Effector CD4-positive, alpha-beta T cell (primary cell): ENCODE measurements at regions not wholly inside any gene's neighbourhood (a gene's known extent, or its start where the extent isn't known, plus 50 kb on each side); places are given as distances from the start of the nearest gene placed in this dataset.

Experiments used
- DNase-seq: peaks from one replicate; pipeline ENCODE4 v3.0.0-alpha.2; 2020

GRCh38 chr20:20823476-20823881, 111.0 kb upstream of the RALGAPA2 start:
- DNase-seq = no peak

DNA sequence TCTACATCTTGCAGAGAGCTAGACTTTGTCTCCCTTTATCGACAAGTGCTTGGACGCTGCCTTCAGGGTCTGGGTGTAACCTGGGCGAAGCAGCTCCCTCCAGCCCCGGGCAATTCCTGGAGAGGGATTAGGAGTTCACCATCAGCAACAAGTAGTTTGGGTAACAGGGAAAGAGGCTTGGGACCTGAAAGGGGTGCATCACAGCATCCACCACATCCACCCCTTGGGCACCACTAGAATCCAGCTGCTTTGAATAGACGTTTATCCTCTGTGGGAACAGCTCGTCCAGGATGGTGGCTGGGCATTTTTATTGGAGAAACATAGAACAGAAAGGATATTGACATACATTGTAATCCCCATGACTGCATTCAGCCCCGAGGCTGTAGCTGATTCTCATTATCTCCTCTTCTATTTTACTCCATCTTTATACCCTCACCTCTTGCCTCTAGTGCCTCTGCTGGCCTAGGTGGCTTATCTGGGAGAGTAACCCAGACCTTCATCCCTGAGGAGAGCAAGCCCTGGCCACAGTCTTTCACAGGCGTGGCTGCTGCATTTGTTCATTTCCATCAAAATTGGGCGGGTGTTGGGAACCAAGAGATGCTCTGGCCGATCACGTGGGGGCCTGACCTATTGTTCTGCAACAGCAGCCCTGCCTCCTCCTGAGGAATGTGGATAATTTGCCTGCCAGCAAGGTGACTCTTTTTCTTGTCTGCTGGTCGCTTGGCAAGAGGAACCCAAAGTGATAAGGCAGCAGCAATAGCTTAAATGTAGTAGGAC, 109.2 kb upstream of the RALGAPA2 start:
- no peak for DNase-seq

- DNase-seq = no peak
Observed at GRCh38 chr20:20820785-20821483, 108.5 kb upstream of the RALGAPA2 start.

- no peak for DNase-seq
Observed at GRCh38 chr20:20820104-20820503, 107.7 kb upstream of the RALGAPA2 start.

DNA sequence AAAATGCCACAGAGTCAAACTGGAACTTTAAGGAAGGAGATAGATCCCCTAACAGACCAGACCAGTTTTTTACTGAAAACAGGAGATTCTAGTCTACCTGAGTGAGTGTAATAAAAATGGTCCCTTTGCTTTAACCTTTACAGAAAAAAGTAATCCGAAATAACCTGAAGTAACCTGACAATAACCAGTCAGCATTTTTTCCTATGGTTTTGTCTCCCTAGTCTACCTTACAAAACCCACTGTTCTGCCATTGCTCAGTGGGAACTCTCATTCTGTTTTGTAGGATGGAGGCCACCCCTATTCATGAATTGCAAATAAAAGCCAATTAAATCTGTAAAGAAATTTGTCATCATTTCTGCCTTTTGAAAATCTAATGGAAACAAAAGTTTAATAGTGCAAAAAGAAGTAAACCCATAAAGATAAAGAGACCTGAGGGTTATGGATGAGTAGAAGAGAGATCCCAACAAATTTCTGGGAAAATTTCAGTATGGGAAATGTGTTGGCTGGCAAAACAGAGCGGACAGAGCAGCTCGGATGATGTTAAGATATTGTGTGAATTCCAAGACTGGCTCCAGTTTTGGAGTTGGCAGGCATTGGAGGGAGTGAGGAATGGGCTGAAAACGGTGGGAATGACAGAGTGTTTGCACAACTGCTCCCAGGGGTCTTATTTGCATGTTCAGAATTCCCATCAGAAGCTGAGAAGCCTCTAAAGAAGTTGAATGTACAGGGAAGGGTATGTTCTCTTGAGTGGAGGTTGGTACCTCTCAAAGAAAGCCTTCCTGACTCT, 104.7 kb upstream of the RALGAPA2 start:
- DNase-seq = no peak

DNA sequence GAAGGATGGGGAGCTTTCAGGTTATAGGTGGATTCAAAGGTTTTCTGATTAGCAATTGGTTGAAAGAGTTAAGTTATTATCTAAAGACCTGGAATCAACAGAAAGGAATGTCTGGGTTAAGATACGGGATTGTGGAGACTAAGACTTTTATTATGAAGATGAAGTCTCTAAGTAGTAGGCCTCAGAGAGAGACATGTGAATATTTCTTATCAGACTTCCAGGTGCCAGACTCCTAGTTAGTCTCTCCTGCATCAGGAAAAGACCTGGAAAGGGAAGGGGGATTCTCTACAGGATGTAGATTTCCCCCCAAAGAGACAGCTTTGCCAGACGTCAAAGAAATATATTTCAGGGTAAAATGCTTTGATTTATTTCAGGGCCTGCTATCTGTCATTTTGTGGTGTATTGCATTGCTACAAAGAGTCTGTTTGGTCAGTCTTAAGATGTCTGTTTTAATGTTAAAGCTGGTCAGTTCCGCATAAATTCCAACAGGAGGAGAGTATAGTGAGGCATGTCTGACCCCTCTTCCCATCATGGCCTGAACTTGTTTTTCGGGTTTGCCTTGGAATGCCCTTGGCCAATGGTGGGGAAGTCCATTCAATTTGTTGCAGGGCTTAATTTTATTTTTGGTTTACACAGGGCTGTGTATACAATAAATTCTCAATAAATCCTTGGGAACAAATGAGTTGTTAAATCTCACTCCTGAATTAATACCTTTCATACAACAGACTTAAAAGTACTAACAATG, 103.4 kb upstream of the RALGAPA2 start:
- DNase-seq = no peak

DNA sequence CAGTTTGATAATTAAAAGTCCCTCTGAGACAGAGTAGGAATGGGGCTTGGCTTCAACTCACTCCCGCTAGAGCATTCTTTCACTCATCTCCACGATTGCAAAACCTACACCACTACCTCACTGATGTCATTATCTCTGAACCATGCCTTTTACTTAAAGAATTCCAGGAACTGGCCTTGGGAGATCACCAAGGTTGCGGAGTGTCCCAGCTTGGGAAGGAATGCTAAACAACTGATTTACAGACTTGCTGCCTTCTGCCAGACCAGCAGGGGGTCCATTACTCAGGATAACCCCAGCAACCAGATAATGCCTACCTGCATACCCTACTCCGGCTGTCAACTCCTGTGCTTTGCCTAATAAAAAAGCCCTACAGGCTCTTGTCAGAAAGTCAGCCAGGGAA, 102.2 kb upstream of the RALGAPA2 start:
- no peak for DNase-seq

DNA sequence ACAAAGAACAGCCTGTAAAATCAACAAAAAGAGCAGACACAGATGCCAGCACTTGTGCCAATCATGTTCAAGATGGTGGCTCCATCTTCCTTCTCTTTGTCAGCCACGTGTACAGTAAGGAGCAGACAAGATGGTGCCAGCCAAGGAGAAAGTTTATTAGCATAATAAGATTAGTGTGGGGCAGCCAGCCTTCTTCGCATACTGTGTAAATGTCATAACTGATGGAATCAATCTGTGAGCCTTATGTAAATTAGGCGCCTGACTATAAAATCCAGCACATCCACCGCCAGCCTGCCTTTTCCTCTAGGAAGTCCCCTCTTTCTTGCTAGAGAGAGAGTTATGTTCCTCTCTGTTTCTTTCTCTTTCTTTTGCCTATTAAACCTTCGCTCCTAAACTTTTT, 99.7 kb upstream of the RALGAPA2 start:
- no peak for DNase-seq

DNA sequence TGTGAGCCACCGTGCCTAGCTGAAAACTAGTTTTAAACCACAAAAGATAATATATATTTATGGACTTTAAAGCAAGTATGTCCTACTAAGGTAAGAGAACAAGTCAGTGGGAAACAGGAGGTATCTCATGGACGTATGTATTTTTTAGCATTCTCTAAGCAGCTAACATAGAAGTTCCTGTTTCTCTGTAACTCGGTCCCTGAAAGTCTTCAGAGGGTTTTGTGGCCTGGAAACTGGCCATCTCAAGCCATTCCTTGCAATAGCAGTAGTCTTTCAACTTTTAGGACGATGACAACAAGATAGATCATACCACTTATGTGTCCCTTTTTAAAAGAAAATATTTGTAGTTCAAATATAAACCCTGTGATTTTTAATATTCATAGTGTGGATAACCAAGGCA, 95.6 kb upstream of the RALGAPA2 start:
- no peak for DNase-seq

DNA sequence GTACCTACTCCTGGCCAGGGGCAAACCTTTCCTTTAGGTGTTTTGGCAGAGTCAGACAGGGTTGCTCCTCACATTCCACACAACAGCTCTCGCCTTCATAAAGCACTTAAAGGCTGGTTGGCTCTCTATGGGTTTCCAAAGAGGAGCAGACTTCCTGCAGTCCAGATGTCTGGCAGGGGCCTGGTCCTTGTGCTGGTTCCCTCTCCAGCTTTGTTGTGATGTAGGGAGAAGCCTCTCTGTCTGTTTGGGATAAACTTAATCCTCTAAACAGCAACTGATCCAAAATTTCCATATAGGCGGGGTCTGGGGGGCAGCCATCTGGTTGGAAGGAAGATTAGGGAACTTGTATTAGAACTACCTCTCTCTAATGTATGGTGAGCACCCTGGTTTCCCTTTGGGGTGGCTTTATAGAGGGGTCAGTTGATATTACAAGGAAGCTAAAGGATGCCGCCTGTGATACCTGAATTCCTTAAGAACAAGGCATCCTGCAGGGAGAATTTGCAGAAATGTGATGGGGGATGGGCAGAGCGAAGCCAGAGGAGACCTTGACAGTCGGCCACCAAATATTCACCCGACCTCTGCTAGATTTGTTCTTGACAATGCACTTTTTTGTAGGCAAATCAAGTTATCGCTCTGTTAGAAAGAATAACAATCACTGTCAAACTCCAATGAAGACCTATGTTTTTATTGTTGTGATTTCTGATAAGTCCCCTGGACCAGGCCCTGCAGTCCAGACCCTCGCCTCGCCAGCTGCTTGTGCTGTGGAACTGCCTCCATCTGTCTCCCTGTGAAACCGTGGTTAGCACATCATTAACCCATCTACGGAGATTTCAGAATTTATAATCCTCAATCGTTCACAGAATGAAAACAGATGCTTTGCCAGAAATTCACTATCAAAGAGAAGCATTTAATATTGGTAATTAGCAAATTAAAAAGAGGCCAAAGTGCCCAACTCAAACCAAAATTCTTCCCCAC, 94.0 kb upstream of the RALGAPA2 start:
- DNase-seq = no peak

- DNase-seq = no peak
Observed at GRCh38 chr20:20803011-20803410, 90.6 kb upstream of the RALGAPA2 start.

DNA sequence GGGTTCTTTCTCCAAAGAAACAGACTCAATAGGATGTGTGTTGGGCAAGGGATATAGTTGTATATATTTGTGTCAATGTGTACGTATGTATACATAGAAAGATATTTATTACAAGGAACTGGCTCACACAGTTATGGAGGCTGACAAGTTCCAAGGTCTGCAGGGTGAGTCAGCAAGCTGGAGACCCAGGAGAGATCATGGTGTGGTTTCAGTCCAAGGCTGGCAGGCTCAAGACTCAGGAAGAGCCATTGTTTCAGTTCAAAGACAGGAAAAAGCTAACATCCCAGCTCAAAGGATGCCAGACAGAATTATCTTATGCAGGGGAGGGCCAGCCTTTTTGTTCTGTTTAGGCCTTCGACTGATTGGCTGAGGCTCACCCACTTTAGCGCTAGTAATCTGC, 89.9 kb upstream of the RALGAPA2 start:
- no peak for DNase-seq

DNA sequence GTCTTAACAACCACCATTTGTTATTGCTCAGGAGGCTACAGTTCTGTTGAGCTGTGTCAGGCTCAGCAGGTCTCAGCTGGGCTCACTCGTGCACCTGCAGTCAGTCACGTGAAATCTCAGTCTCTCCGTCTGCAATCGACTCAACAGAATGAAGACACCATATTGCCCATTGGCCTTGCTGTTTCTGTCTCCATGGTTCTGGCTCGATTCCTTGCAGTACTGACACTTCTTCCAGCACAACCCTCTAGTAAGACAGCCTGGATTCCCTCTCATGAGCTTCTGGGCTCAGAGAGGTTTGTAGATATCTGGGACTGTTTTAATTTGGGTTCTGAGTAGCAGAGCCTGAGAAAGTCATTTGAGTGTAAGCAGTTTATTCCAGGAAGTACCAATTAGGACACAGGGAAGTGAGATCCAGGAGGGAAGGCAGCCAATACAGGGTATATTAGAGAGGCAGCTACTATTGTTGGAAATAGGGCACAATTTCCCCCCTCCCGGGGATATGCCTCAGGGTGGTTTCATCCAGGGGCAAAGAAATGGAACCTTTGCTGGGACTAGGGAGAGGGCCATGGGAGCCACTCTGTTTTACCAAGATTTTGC, 87.4 kb upstream of the RALGAPA2 start:
- no peak for DNase-seq

DNA sequence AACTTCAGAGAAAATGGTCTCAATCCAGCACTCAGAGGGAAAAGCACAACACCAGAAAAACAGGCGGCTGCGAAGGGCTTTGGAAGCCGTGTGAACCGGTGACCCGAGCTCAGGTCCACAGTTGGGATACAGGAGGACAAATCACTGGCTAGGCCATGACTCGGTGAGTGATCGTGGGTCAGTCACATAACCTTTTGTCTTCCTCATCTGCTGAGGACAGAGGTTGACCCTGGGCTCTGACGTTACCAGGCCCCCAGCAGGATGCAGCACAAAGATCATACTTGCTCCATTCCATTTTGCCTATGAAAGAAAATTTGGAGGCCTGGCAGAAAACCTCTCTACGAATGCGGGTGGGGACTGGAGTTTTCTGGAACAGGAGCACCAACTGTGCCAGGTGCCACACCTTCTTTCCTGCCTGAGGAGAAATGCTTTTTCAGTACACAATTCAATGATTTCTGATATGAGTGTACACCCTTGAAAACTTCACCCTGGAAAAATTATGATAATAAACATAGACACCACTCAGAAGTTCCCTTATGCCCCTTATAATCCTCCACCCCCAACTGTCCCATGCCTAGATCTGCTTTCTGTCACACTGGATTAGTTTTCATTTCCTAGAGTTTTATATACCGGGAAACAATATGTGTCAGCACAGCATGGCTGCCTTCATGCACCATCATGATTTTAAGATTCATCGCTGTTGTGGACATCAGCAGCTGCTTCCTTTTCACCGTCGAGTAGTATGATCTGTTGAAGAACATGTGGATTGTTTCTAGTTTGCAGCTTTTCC, 85.3 kb upstream of the RALGAPA2 start:
- no peak for DNase-seq

- no peak for DNase-seq
Observed at GRCh38 chr20:20796766-20797440, 84.5 kb upstream of the RALGAPA2 start.

GRCh38 chr20:20795721-20796120, 83.3 kb upstream of the RALGAPA2 start:
- no peak for DNase-seq

DNA sequence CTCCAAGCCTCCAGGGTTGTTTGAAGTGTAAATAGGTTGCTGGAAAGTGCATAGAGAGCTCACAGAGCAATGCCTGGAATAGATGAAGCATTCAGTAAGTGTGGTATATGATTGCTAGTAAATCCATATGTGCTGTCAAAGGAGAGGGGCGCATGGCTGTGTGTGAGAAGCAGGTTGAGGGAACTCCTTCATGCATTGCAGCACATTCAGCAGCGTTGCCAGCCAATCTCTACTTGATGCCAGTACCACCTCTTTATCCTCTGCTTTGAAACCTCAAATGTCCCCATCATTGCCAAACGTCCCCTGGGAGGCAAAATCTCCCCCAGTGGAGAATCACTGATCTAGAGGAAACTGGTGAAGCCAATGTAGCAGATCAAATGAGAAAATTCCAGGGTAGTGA, 82.7 kb upstream of the RALGAPA2 start:
- no peak for DNase-seq

DNA sequence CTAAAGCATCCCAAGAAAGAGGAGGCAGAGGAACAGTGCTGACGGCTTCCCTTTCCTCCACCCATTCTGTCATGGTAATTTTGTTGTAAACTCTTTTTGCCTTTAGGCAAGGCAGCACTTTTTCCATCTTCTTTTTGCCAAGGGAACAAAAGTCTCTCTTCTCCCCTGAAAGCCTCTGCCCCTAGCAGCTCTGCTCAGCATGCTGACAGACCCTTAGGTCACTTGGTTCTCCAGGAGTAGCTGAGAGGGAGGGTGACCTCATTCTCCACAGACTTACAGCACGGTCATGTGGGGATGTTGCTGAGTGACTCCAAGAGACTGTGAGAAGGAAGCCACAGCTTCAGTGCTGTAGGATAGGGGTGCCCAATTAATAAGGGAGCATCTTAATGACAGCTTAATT, 81.1 kb upstream of the RALGAPA2 start:
- no peak for DNase-seq

- DNase-seq = no peak
Observed at GRCh38 chr20:20791664-20792568, 79.5 kb upstream of the RALGAPA2 start.
